HCT116 (cell line): ENCODE measurements at regions not wholly inside any gene's neighbourhood (a gene's known extent, or its start where the extent isn't known, plus 50 kb on each side); places are given as distances from the start of the nearest gene placed in this dataset.

Source experiments
- CBX3 ChIP-seq: IDR thresholded peaks from 2 replicates; pipeline ENCODE4 v1.6.1; 2012; ENCODE audit warnings: low read depth
- CTCF ChIP-seq, 3 experiments: fragments of 200-600 bp in 1 of 3; sonication (generic) in 1 of 3; IDR thresholded peaks in 2 of 3; conservative IDR thresholded peaks in 1 of 3; 2 replicates each; pipeline ENCODE4 v1.5.1; 2012 to 2017; ENCODE audit warnings: low read depth in 2 of 3, low read length in 2 of 3, antibody characterized with exemption in 1 of 3, borderline replicate concordance in 1 of 3, control low read depth in 1 of 3, mild to moderate bottlenecking in 1 of 3, mixed read lengths in 1 of 3, mixed run types in 1 of 3, moderate library complexity in 1 of 3; ENCODE audit not compliant: insufficient read depth in 1 of 3
- EGR1 ChIP-seq: IDR thresholded peaks from 2 replicates; pipeline ENCODE4 v1.6.1; 2012; ENCODE audit warnings: low read depth
- MAX ChIP-seq: IDR thresholded peaks from 2 replicates; pipeline ENCODE4 v1.6.1; 2012
- POLR2A ChIP-seq: IDR thresholded peaks from 2 replicates; pipeline ENCODE4 v1.7.0; 2011; ENCODE audit warnings: borderline replicate concordance; ENCODE audit not compliant: insufficient read depth, insufficient read length; ENCODE audit errors: extremely low read depth
- POLR2AphosphoS5 ChIP-seq: IDR thresholded peaks from 2 replicates; pipeline ENCODE4 v1.6.1; 2011; ENCODE audit warnings: mild to moderate bottlenecking, low read depth, low read length, moderate library complexity
- SIN3A ChIP-seq: IDR thresholded peaks from 2 replicates; pipeline ENCODE4 v1.6.1; 2012; ENCODE audit warnings: low read depth
- SRF ChIP-seq: IDR thresholded peaks from 2 replicates; pipeline ENCODE4 v1.6.1; 2012; ENCODE audit warnings: low read depth
- ZBTB33 ChIP-seq: IDR thresholded peaks from 2 replicates; pipeline ENCODE4 v1.6.1; 2011; ENCODE audit warnings: mild to moderate bottlenecking, low read length, moderate library complexity; ENCODE audit not compliant: insufficient replicate concordance; ENCODE audit errors: extremely low read depth
- ZNF274 ChIP-seq: fragments of 200-500 bp; sonication (Bioruptor generic); IDR thresholded peaks from 2 replicates; pipeline ENCODE4 v1.6.1; 2014; ENCODE audit warnings: mild to moderate bottlenecking, low read depth, low read length, inconsistent platforms

GRCh38 chr7:69104023-69104422 lies 494.3 kb upstream of the AUTS2 start:
- TF ChIP-seq CTCF (IDR thresholded peaks at IDR 0.05 in 2 of 3, conservative IDR thresholded peaks at IDR 0.05 in 1 of 3; ENCODE audit: borderline replicate concordance in 1 of 3, insufficient read depth in 1 of 3, low read depth in 2 of 3, low read length in 2 of 3): no peak
- no peak for TF ChIP-seq ZNF274
- TF ChIP-seq CBX3: no peak
- TF ChIP-seq POLR2A: no peak
- TF ChIP-seq EGR1: no peak
- TF ChIP-seq SRF: no peak
- no peak for TF ChIP-seq SIN3A
- TF ChIP-seq ZBTB33: no peak
- no peak for TF ChIP-seq MAX
- no peak for TF ChIP-seq POLR2AphosphoS5
